HG02973 (cell line): ENCODE measurements at regions not wholly inside any gene's neighbourhood (a gene's known extent, or its start where the extent isn't known, plus 50 kb on each side); places are given as distances from the start of the nearest gene placed in this dataset.
A peak's percentile ranks its signal among the peaks of the same experiment; 100 is the strongest.
"Not testable (repeated sequence)": the region's sequence is repeated elsewhere in the genome, so short reads cannot be mapped to it uniquely, and the experiment has no call there.

ENCODE experiments used
- ATAC-seq: cut with Tn5 transposase; IDR thresholded peaks from one replicate; pipeline ENCODE4 v1.9.1; 2021; ENCODE audit warnings: moderate library complexity; ENCODE audit not compliant: unreplicated experiment

GRCh38 chr1:222187566-222188332 lies 360.2 kb downstream of the HHIPL2 start:
- ATAC-seq = no peak

- no peak for ATAC-seq
These were observed 365.3 kb downstream of the HHIPL2 start for GRCh38 chr1:222182641-222183040.

- no peak for ATAC-seq
These were observed 366.7 kb downstream of the HHIPL2 start for GRCh38 chr1:222181191-222181590.

- not testable (repeated sequence) for ATAC-seq
These were observed 370.4 kb downstream of the HHIPL2 start for GRCh38 chr1:222177496-222177895.

GRCh38 chr1:222171005-222171404 lies 376.9 kb downstream of the HHIPL2 start:
- peak; percentile 83 for ATAC-seq

- no peak for ATAC-seq
These were observed 379.3 kb downstream of the HHIPL2 start for GRCh38 chr1:222168621-222169020.

- no peak for ATAC-seq
These were observed 380.0 kb downstream of the HHIPL2 start for GRCh38 chr1:222167896-222168295.

- no peak for ATAC-seq
These were observed 380.8 kb downstream of the HHIPL2 start for GRCh38 chr1:222167111-222167510.

- ATAC-seq = no peak
These were observed 382.3 kb downstream of the HHIPL2 start for GRCh38 chr1:222165629-222166028.

- no peak for ATAC-seq
These were observed 384.0 kb downstream of the HHIPL2 start for GRCh38 chr1:222163895-222164294.

- no peak for ATAC-seq
These were observed 386.2 kb downstream of the HHIPL2 start for GRCh38 chr1:222161676-222162075.

GRCh38 chr1:222157612-222158011 lies 390.3 kb downstream of the HHIPL2 start:
- ATAC-seq = no peak

GRCh38 chr1:222140206-222140605 lies 398.3 kb upstream of the DUSP10 start:
- no peak for ATAC-seq

- ATAC-seq = no peak
These were observed 396.2 kb upstream of the DUSP10 start for GRCh38 chr1:222138095-222138494.

- no peak for ATAC-seq
These were observed 395.0 kb upstream of the DUSP10 start for GRCh38 chr1:222136869-222137268.

GRCh38 chr1:222129041-222129440 lies 387.2 kb upstream of the DUSP10 start:
- no peak for ATAC-seq

GRCh38 chr1:222127526-222128152 lies 385.8 kb upstream of the DUSP10 start:
- no peak for ATAC-seq

GRCh38 chr1:222127096-222127495 lies 385.2 kb upstream of the DUSP10 start:
- no peak for ATAC-seq

GRCh38 chr1:222126052-222126451 lies 384.2 kb upstream of the DUSP10 start:
- ATAC-seq = no peak

- no peak for ATAC-seq
These were observed 382.7 kb upstream of the DUSP10 start for GRCh38 chr1:222124602-222125001.

GRCh38 chr1:222123111-222123510 lies 381.2 kb upstream of the DUSP10 start:
- no peak for ATAC-seq

GRCh38 chr1:222117809-222118208 lies 375.9 kb upstream of the DUSP10 start:
- no peak for ATAC-seq
